Karpas-422 (cell line): ENCODE measurements at regions not wholly inside any gene's neighbourhood (a gene's known extent, or its start where the extent isn't known, plus 50 kb on each side); places are given as distances from the start of the nearest gene placed in this dataset.

Experiments used
- DNase-seq: peaks from one replicate; pipeline ENCODE4 v3.0.0-alpha.2; 2015
- H2AFZ ChIP-seq: fragments of 200-600 bp; sonication (generic); 2 replicates; pipeline ENCODE4 v1.6.1; 2014; ENCODE audit warnings: antibody characterized with exemption, low read length, mixed read lengths
- H3K27ac ChIP-seq: fragments of 200-600 bp; sonication (generic); 2 replicates; pipeline ENCODE4 v1.5.1; 2014; ENCODE audit warnings: mild to moderate bottlenecking, low read length, moderate library complexity
- H3K27me3 ChIP-seq: fragments of 200-600 bp; sonication (generic); 2 replicates; pipeline ENCODE4 v1.6.1; 2014; ENCODE audit warnings: low read length, mixed read lengths
- H3K36me3 ChIP-seq: fragments of 200-600 bp; sonication (generic); 2 replicates; pipeline ENCODE4 v1.6.1; 2014; ENCODE audit warnings: low read length, mixed read lengths; ENCODE audit not compliant: insufficient read depth
- H3K4me1 ChIP-seq: fragments of 200-600 bp; sonication (generic); 2 replicates; pipeline ENCODE4 v1.6.1; 2014; ENCODE audit warnings: mild to moderate bottlenecking, low read length, mixed read lengths
- H3K4me2 ChIP-seq: fragments of 200-600 bp; sonication (generic); 2 replicates; pipeline ENCODE4 v1.6.1; 2014; ENCODE audit warnings: low read length, low read depth, mild to moderate bottlenecking; ENCODE audit not compliant: poor library complexity, severe bottlenecking
- H3K4me3 ChIP-seq: fragments of 200-600 bp; sonication (generic); 2 replicates; pipeline ENCODE4 v1.5.1; 2014; ENCODE audit warnings: mild to moderate bottlenecking, antibody characterized with exemption, low read length, mixed read lengths
- H3K79me2 ChIP-seq: fragments of 200-600 bp; sonication (generic); 2 replicates; pipeline ENCODE4 v1.6.1; 2014; ENCODE audit warnings: mild to moderate bottlenecking, low read length, mixed read lengths
- H3K9ac ChIP-seq: fragments of 200-600 bp; sonication (generic); 2 replicates; pipeline ENCODE4 v1.6.0; 2014; ENCODE audit warnings: low read length
- H3K9me2 ChIP-seq: fragments of 200-600 bp; sonication (generic), shearing (Covaris generic); replicated peaks from 2 replicates; pipeline ENCODE4 v1.6.0; 2014; ENCODE audit warnings: mild to moderate bottlenecking, low read length, moderate library complexity; ENCODE audit not compliant: insufficient read depth
- H3K9me3 ChIP-seq: fragments of 300-700, 200-600 bp; sonication (generic); 2 replicates; pipeline ENCODE4 v1.6.1; 2014; ENCODE audit warnings: low read length, mixed read lengths
- H4K20me1 ChIP-seq: fragments of 200-600 bp; sonication (generic); 2 replicates; pipeline ENCODE4 v1.6.1; 2014; ENCODE audit warnings: mild to moderate bottlenecking, antibody characterized with exemption, low read length, low read depth; ENCODE audit not compliant: insufficient read depth

GRCh38 chr2:220562375-220563140, 935.1 kb downstream of the SLC4A3 start:
- no peaks in the 10 kb centered on the region for H3K4me1 ChIP-seq
- no peaks in the 10 kb centered on the region for H3K79me2 ChIP-seq
- no peaks in the 10 kb centered on the region for H3K9me3 ChIP-seq
- H3K27ac ChIP-seq = no peak overlapping the region
- DNase-seq = no peak
- no peak overlapping the region for H3K9ac ChIP-seq
- no peaks in the 10 kb centered on the region for H3K36me3 ChIP-seq
- no peaks in the 10 kb centered on the region for H3K27me3 ChIP-seq
- H3K9me2 ChIP-seq = no peaks in the 10 kb centered on the region
- H2AFZ ChIP-seq = no peak overlapping the region
- H4K20me1 ChIP-seq = no peaks in the 10 kb centered on the region
- no peak overlapping the region for H3K4me3 ChIP-seq
- H3K4me2 ChIP-seq = no peak overlapping the region

- H3K4me1 ChIP-seq = no peaks in the 10 kb centered on the region
- H3K27ac ChIP-seq = no peak overlapping the region
- no peaks in the 10 kb centered on the region for H3K9me3 ChIP-seq
- H3K4me2 ChIP-seq = no peak overlapping the region
- H4K20me1 ChIP-seq = no peaks in the 10 kb centered on the region
- H2AFZ ChIP-seq = no peak overlapping the region
- H3K79me2 ChIP-seq = no peaks in the 10 kb centered on the region
- no peaks in the 10 kb centered on the region for H3K27me3 ChIP-seq
- no peaks in the 10 kb centered on the region for H3K36me3 ChIP-seq
- DNase-seq = no peak
- H3K4me3 ChIP-seq = no peak overlapping the region
- H3K9ac ChIP-seq = no peak overlapping the region
- no peaks in the 10 kb centered on the region for H3K9me2 ChIP-seq
Measured at GRCh38 chr2:220568296-220568695, 940.9 kb downstream of the SLC4A3 start.

DNA sequence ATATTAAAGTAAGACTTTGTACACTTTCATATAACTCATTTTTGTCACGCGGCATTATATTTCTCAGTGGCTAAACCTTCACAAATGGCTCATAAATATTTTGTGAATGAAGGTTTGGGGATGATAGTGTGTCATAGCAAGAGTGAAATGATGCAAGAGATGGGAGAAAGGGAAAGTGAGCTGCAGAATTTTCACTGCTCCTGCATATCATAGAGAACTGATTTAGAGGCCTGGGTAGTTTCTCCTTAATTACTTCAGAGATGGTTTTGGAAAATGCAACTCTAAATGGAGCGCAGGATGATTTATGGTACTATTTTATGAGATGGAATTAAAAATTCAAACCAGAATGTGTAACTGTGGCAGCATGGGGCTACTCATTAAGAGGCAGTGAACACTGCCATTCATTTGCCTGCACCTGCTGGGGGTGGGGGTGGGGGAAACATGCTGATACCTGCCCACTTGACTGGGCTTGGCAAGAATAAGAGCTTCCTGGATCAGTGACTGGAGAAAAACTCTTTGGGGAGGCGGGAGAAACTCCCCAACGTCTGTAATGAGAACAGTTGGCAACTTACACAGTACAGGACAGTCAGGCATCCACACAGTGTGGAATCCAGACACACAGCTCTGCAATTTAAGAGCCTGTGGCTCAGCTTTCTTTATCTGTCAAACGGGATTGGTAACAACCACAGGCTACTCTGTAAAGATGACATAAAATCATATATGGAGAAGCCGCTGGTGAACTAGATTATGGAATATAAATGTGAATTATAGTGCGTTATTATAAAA, 941.9 kb downstream of the SLC4A3 start:
- no peak overlapping the region for H3K4me2 ChIP-seq
- H3K79me2 ChIP-seq = no peaks in the 10 kb centered on the region
- H3K9me2 ChIP-seq = no peaks in the 10 kb centered on the region
- H4K20me1 ChIP-seq = no peaks in the 10 kb centered on the region
- no peaks in the 10 kb centered on the region for H3K9me3 ChIP-seq
- H3K4me3 ChIP-seq = no peak overlapping the region
- no peak overlapping the region for H2AFZ ChIP-seq
- H3K27ac ChIP-seq = no peak overlapping the region
- H3K36me3 ChIP-seq = no peaks in the 10 kb centered on the region
- no peaks in the 10 kb centered on the region for H3K4me1 ChIP-seq
- no peak for DNase-seq
- H3K27me3 ChIP-seq = no peaks in the 10 kb centered on the region
- no peak overlapping the region for H3K9ac ChIP-seq

- no peak for DNase-seq
- H3K79me2 ChIP-seq = no peaks in the 10 kb centered on the region
- no peak overlapping the region for H3K4me2 ChIP-seq
- no peak overlapping the region for H3K9ac ChIP-seq
- no peaks in the 10 kb centered on the region for H3K36me3 ChIP-seq
- H3K27me3 ChIP-seq = no peaks in the 10 kb centered on the region
- no peaks in the 10 kb centered on the region for H3K9me3 ChIP-seq
- H3K9me2 ChIP-seq = no peaks in the 10 kb centered on the region
- H2AFZ ChIP-seq = no peak overlapping the region
- no peak overlapping the region for H3K27ac ChIP-seq
- no peaks in the 10 kb centered on the region for H4K20me1 ChIP-seq
- no peaks in the 10 kb centered on the region for H3K4me1 ChIP-seq
- H3K4me3 ChIP-seq = no peak overlapping the region
Measured at GRCh38 chr2:220572385-220572784, 945.0 kb downstream of the SLC4A3 start.

GRCh38 chr2:220574038-220574437, 946.6 kb downstream of the SLC4A3 start:
- Histone ChIP-seq H3K9me2 (no peaks in the 10 kb centered on the region), H3K4me2 (no peak overlapping the region), H3K27ac (no peak overlapping the region), H3K4me3 (no peak overlapping the region), H3K27me3 (no peaks in the 10 kb centered on the region), H4K20me1 (no peaks in the 10 kb centered on the region), H3K4me1 (no peaks in the 10 kb centered on the region), H2AFZ (no peak overlapping the region), H3K9ac (no peak overlapping the region), H3K79me2 (no peaks in the 10 kb centered on the region), H3K9me3 (no peaks in the 10 kb centered on the region), H3K36me3 (no peaks in the 10 kb centered on the region)
- DNase-seq = peak; percentile 43

- H3K4me1 ChIP-seq = no peaks in the 10 kb centered on the region
- no peak overlapping the region for H3K9ac ChIP-seq
- no peak overlapping the region for H2AFZ ChIP-seq
- H3K36me3 ChIP-seq = no peaks in the 10 kb centered on the region
- no peak overlapping the region for H3K4me3 ChIP-seq
- no peaks in the 10 kb centered on the region for H3K27me3 ChIP-seq
- no peaks in the 10 kb centered on the region for H3K9me3 ChIP-seq
- DNase-seq = no peak
- no peak overlapping the region for H3K4me2 ChIP-seq
- H3K79me2 ChIP-seq = no peaks in the 10 kb centered on the region
- no peaks in the 10 kb centered on the region for H3K9me2 ChIP-seq
- H4K20me1 ChIP-seq = no peaks in the 10 kb centered on the region
- no peak overlapping the region for H3K27ac ChIP-seq
Measured at GRCh38 chr2:220575963-220576362, 948.5 kb downstream of the SLC4A3 start.

GRCh38 chr2:220579452-220579851, 952.0 kb downstream of the SLC4A3 start:
- Histone ChIP-seq H2AFZ (no peak overlapping the region), H3K79me2 (no peaks in the 10 kb centered on the region), H3K9me2 (no peaks in the 10 kb centered on the region), H3K9ac (no peak overlapping the region), H3K36me3 (no peaks in the 10 kb centered on the region), H3K27me3 (no peaks in the 10 kb centered on the region), H3K4me2 (no peak overlapping the region), H3K4me3 (no peak overlapping the region), H3K27ac (no peak overlapping the region), H3K4me1 (no peaks in the 10 kb centered on the region), H4K20me1 (no peaks in the 10 kb centered on the region), H3K9me3 (no peaks in the 10 kb centered on the region)
- DNase-seq = no peak

DNA sequence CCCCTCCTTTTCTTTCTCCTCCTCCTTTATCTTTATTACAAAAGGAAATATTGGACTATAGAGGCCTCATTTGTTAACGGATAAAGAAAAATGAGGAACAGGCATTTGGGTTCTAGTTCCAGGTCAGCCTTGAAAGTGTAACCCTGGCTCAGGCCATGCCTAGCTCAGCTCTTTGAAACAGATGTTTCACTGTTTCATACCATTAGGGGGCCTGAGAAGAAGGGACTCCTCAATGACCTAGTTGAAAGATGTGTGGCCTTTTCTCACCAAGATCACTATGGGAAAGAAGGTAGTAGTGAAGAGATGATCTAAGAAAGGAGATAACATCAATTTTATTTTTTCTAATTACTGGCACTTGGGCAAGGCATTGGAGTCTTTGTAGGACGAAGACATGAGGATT, 952.7 kb downstream of the SLC4A3 start:
- Histone ChIP-seq H3K4me2 (no peak overlapping the region), H3K9ac (no peak overlapping the region), H4K20me1 (no peaks in the 10 kb centered on the region), H2AFZ (no peak overlapping the region), H3K27ac (no peak overlapping the region), H3K9me2 (no peaks in the 10 kb centered on the region), H3K27me3 (no peaks in the 10 kb centered on the region), H3K9me3 (no peaks in the 10 kb centered on the region), H3K79me2 (no peaks in the 10 kb centered on the region), H3K36me3 (no peaks in the 10 kb centered on the region), H3K4me3 (no peak overlapping the region), H3K4me1 (no peaks in the 10 kb centered on the region)
- no peak for DNase-seq
